ENCODE measurements at regions not wholly inside any gene's neighbourhood (a gene's known extent, or its start where the extent isn't known, plus 50 kb on each side); places are given as distances from the start of the nearest gene placed in this dataset.

GRCh38 chr7:47037607-47038006 lies 544.3 kb downstream of the TNS3 start:
- TF ChIP-seq EZH2 (IDR thresholded peaks at IDR 0.05; ENCODE audit: borderline replicate concordance, control insufficient read depth, low read depth, low read length) (no peak), CREB1 (IDR thresholded peaks at IDR 0.05; ENCODE audit: low read depth) (no peak), SIX5 (IDR thresholded peaks at IDR 0.05; ENCODE audit: low read depth, low read length, severe bottlenecking) (no peak), NRF1 (conservative IDR thresholded peaks at IDR 0.05; ENCODE audit: low read depth, low read length) (no peak), CTCF (IDR thresholded peaks at IDR 0.05 in 2 of 3, conservative IDR thresholded peaks at IDR 0.05 in 1 of 3; ENCODE audit: control insufficient read depth in 2 of 3, extremely low read depth in 1 of 3, insufficient read depth in 1 of 3, low read depth in 3 of 3, low read length in 3 of 3) (no peak), TBL1XR1 (IDR thresholded peaks at IDR 0.05; ENCODE audit: low read depth, low read length) (no peak), TCF12 (IDR thresholded peaks at IDR 0.05; ENCODE audit: low read depth, low read length) (no peak), E4F1 (IDR thresholded peaks at IDR 0.05; ENCODE audit: borderline replicate concordance, partially characterized antibody) (no peak), ZNF24 (IDR thresholded peaks at IDR 0.05) (no peak), HCFC1 (IDR thresholded peaks at IDR 0.05; ENCODE audit: low read length) (no peak), POLR2AphosphoS5 (IDR thresholded peaks at IDR 0.05; ENCODE audit: low read length) (no peak), YBX1 (IDR thresholded peaks at IDR 0.05) (no peak)
